ENCODE measurements at regions not wholly inside any gene's neighbourhood (a gene's known extent, or its start where the extent isn't known, plus 50 kb on each side); places are given as distances from the start of the nearest gene placed in this dataset.

DNA sequence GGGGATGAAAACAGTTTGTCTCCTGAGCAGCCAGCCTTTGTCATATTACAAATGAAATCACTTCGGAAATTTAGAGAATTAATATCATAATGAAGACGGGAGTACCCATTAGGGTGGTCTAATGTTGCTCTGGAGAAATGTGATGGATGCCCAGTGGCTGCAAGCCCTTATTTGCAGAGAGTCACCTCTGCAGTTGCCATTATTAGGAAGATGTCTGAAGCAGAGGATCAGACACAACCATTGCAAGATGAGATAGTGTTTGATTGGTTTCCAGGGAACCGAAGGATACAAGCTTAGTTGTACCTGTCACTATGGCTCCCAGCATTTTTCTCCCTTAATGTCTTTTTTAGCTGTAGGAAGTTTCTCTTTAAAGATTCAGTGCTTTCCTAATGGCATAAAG lies 272.4 kb downstream of the FIGN start:
- 75 to 89% (median 85%) methylated on average over 3 of the region's 3 CpGs for WGBS, 4 donors
- Histone ChIP-seq H3K4me3 (no peak overlapping the region), H3K9me3 (replicated peaks in 1 of 3) (no peaks in the 10 kb centered on the region), H3K4me1 (replicated peaks in 1 of 2) (no peaks in the 10 kb centered on the region), H3K27ac (no peak overlapping the region), H3K27me3 (no peaks in the 10 kb centered on the region), H3K36me3 (replicated peaks in 1 of 2) (no peaks in the 10 kb centered on the region)
- intact Hi-C loops (cut with DNase I) = no loop called here
- DNase-seq = no peak
- no peak for TF ChIP-seq POLR2A (IDR thresholded peaks at IDR 0.05)
- TF ChIP-seq, protein P1, sequence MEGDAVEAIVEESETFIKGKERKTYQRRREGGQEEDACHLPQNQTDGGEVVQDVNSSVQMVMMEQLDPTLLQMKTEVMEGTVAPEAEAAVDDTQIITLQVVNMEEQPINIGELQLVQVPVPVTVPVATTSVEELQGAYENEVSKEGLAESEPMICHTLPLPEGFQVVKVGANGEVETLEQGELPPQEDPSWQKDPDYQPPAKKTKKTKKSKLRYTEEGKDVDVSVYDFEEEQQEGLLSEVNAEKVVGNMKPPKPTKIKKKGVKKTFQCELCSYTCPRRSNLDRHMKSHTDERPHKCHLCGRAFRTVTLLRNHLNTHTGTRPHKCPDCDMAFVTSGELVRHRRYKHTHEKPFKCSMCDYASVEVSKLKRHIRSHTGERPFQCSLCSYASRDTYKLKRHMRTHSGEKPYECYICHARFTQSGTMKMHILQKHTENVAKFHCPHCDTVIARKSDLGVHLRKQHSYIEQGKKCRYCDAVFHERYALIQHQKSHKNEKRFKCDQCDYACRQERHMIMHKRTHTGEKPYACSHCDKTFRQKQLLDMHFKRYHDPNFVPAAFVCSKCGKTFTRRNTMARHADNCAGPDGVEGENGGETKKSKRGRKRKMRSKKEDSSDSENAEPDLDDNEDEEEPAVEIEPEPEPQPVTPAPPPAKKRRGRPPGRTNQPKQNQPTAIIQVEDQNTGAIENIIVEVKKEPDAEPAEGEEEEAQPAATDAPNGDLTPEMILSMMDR (IDR thresholded peaks at IDR 0.05) = no peak

DNA sequence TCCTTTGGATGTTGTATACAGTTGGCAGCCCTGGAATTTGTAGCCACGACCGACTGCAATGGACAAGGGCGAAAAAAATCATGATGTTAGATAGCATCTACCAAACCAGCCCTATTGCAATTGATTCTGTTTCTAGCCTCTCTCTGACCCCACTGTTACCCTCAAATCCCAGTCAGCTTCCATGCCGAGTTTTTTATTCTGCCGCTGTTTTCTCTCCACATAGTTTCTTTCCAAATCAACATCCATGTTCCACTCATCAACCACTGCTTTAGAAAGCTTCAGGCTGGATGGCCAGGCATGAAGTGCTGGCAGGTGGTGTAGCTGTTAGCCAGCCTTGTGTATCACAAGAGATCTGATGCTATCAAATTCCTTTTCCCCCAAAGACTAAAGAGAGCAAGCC lies 272.8 kb downstream of the FIGN start:
- Histone ChIP-seq H3K27me3 (no peaks in the 10 kb centered on the region), H3K36me3 (replicated peaks in 1 of 2) (no peaks in the 10 kb centered on the region), H3K9me3 (replicated peaks in 1 of 3) (no peaks in the 10 kb centered on the region), H3K4me3 (no peak overlapping the region), H3K4me1 (replicated peaks in 1 of 2) (no peaks in the 10 kb centered on the region), H3K27ac (no peak overlapping the region)
- intact Hi-C loops (cut with DNase I) = no loop called here
- WGBS, 4 donors = 88 to 95% (median 90%) methylated on average over 5 of the region's 5 CpGs
- TF ChIP-seq POLR2A (IDR thresholded peaks at IDR 0.05) = no peak
- TF ChIP-seq, protein P1 (IDR thresholded peaks at IDR 0.05) = no peak
- DNase-seq = no peak

DNA sequence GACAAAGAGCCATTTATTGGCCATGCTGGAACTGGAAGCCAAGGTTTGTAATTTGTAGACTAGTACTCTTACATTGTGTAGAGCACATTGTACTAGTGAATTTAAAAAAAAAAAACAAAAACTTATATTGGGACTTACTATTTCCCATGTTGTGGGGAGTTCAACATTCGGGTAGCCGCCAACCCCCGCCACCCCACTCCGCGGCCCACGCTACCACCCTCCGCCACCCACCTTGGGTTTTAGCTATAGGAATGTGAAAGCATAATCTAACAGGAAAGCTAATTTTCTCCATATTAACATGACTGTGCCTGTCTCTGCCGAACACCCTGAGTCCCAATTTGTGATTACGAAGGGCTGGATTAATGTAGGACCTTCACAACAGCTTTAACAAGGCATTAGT lies 275.8 kb downstream of the FIGN start:
- no peak for DNase-seq
- Histone ChIP-seq H3K27ac (no peak overlapping the region), H3K27me3 (no peaks in the 10 kb centered on the region), H3K36me3 (replicated peaks in 1 of 2) (no peaks in the 10 kb centered on the region), H3K9me3 (replicated peaks in 1 of 3) (no peaks in the 10 kb centered on the region), H3K4me3 (no peak overlapping the region), H3K4me1 (replicated peaks in 1 of 2) (no peaks in the 10 kb centered on the region)
- intact Hi-C loops (cut with DNase I) = no loop called here
- 93 to 98% (median 97%) methylated on average over 9 of the region's 9 CpGs for WGBS, 4 donors
- TF ChIP-seq, protein P1 (IDR thresholded peaks at IDR 0.05) = no peak
- TF ChIP-seq POLR2A (IDR thresholded peaks at IDR 0.05) = no peak

DNA sequence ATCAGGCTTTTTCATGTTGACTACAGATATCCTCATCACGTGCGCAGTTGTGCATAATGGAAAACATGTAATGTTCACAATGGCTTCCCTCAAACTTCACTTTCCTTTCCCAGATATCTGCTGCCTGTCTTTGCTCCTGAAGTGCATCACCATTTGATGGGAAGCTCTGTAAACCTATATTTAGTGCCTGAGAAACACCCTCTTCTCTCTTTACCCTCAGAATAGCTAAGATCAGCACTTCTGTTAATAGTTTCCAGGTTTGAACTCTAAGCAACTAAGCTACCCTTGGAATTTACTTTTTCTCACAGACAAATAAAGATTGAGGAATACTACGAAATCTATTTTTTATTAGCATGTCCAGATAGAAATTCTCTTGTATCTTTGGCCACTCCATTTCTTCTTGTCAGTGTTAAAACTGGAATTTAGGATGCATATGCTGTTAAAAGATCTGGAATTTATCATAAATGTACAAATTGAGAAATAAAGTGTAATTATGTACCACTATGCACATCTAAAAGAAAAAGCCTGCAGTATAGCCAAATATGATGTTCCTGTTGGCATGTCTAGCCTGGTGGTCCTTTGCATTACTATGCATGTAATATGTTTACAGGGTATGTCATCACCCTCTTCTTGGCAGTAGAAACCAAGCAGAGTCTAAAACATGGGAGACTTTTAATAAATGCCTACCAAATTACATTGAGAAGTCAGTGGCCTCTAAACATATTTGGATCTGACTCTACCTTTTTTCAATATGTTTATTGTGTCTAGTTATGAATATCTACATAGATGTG lies 278.7 kb downstream of the FIGN start:
- 89 to 95% (median 90%) methylated on average over 3 of the region's 3 CpGs for WGBS, 4 donors
- Histone ChIP-seq H3K27ac (no peak overlapping the region), H3K4me3 (no peak overlapping the region), H3K27me3 (no peaks in the 10 kb centered on the region), H3K36me3 (replicated peaks in 1 of 2) (no peaks in the 10 kb centered on the region), H3K9me3 (replicated peaks in 1 of 3) (no peaks in the 10 kb centered on the region), H3K4me1 (replicated peaks in 1 of 2) (no peaks in the 10 kb centered on the region)
- no peak for TF ChIP-seq POLR2A (IDR thresholded peaks at IDR 0.05)
- TF ChIP-seq, protein P1 (IDR thresholded peaks at IDR 0.05) = no peak
- intact Hi-C loops (cut with DNase I) = no loop called here
- no peak for DNase-seq
